ENCODE measurements at regions not wholly inside any gene's neighbourhood (a gene's known extent, or its start where the extent isn't known, plus 50 kb on each side); places are given as distances from the start of the nearest gene placed in this dataset.

DNA sequence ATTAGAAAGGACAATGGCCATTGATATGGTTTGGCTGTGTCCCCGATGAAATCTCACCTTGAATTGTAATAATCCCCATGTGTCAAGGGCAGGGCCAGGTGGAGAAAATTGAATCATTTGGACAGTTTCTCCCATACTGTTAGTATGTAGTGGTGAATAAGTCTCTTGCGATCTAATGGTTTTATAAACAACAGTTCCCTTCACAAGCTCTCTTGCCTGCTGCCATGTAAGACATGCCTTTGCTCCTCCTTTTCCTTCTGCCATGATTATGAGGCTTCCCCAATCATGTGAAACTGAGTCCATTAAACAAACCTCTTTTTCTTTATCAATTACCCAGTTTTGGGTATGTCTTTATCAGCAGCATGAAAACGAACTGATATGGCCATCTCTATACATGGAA, 302.7 kb downstream of the SFMBT2 start:
- no peak for TF ChIP-seq POLR2AphosphoS5 (IDR thresholded peaks at IDR 0.05; ENCODE audit: insufficient read depth, low read depth, low read length)
- TF ChIP-seq, protein P1, sequence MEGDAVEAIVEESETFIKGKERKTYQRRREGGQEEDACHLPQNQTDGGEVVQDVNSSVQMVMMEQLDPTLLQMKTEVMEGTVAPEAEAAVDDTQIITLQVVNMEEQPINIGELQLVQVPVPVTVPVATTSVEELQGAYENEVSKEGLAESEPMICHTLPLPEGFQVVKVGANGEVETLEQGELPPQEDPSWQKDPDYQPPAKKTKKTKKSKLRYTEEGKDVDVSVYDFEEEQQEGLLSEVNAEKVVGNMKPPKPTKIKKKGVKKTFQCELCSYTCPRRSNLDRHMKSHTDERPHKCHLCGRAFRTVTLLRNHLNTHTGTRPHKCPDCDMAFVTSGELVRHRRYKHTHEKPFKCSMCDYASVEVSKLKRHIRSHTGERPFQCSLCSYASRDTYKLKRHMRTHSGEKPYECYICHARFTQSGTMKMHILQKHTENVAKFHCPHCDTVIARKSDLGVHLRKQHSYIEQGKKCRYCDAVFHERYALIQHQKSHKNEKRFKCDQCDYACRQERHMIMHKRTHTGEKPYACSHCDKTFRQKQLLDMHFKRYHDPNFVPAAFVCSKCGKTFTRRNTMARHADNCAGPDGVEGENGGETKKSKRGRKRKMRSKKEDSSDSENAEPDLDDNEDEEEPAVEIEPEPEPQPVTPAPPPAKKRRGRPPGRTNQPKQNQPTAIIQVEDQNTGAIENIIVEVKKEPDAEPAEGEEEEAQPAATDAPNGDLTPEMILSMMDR (IDR thresholded peaks at IDR 0.05; ENCODE audit: extremely low read depth in 1 of 2, insufficient read depth in 1 of 2, low read depth in 1 of 2, low read length in 2 of 2), result no peak
- TF ChIP-seq, protein P2, sequence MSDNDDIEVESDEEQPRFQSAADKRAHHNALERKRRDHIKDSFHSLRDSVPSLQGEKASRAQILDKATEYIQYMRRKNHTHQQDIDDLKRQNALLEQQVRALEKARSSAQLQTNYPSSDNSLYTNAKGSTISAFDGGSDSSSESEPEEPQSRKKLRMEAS (IDR thresholded peaks at IDR 0.05; ENCODE audit: insufficient read depth, insufficient read length), result no peak
- TF ChIP-seq FOS (IDR thresholded peaks at IDR 0.05; ENCODE audit: borderline replicate concordance, insufficient read depth, low read length), result no peak
- TF ChIP-seq EZH2 (IDR thresholded peaks at IDR 0.05; ENCODE audit: borderline replicate concordance, low read depth, low read length, severe bottlenecking), result no peak
- no peak for TF ChIP-seq JUN (IDR thresholded peaks at IDR 0.05; ENCODE audit: borderline replicate concordance, insufficient read depth, insufficient read length, low read depth)
- no peak for TF ChIP-seq POLR2A (IDR thresholded peaks at IDR 0.05; ENCODE audit: low read depth, low read length)
- TF ChIP-seq GATA2 (IDR thresholded peaks at IDR 0.05; ENCODE audit: insufficient read depth, insufficient read length, low read depth, low read length), result no peak
- TF ChIP-seq MYC (IDR thresholded peaks at IDR 0.05; ENCODE audit: low read depth, low read length), result no peak
